Right lobe of liver (tissue), 6 donors: ENCODE measurements at regions not wholly inside any gene's neighbourhood (a gene's known extent, or its start where the extent isn't known, plus 50 kb on each side); places are given as distances from the start of the nearest gene placed in this dataset.

Experiments
- ATAC-seq, 4 donors: fragments of 200-7000 bp; cut with Tn5 transposase; one replicate each; pipeline ENCODE4 v1.9.1; 2020; ENCODE audit warnings: mild to moderate bottlenecking in 4 of 4, moderate library complexity in 4 of 4
- DNase-seq, 3 donors: peaks; one replicate each; pipeline ENCODE4 v3.0.0-alpha.2; 2020
- H3K27ac ChIP-seq, 3 donors: fragments of 200-600 bp; one replicate each; pipeline ENCODE4 v1.8.0; 2022
- H3K27me3 ChIP-seq, 2 donors: fragments of 200-600 bp; one replicate each; pipeline ENCODE4 v1.8.0; 2022
- H3K36me3 ChIP-seq, 4 donors: fragments of 200-600 bp; sonication (generic) in 1 of 4; one replicate each; pipeline versions ENCODE4 v1.5.1 to v1.8.0; 2017 to 2022; ENCODE audit warnings: control low read depth in 1 of 4
- H3K4me1 ChIP-seq, 4 donors: fragments of 200-600 bp; sonication (generic) in 1 of 4; one replicate each; pipeline versions ENCODE4 v1.5.1 to v1.8.0; 2017 to 2022; ENCODE audit warnings: control low read depth in 1 of 4
- H3K4me3 ChIP-seq, 3 donors: fragments of 200-600 bp; one replicate each; pipeline ENCODE4 v1.8.0; 2022
- H3K9me3 ChIP-seq, 4 donors: fragments of 200-600 bp; sonication (generic) in 1 of 4; one replicate each; pipeline versions ENCODE4 v1.5.1 to v1.8.0; 2017 to 2022; ENCODE audit warnings: control low read depth in 1 of 4
- POLR2A ChIP-seq: fragments of 450-650 bp; IDR thresholded peaks from one replicate; pipeline ENCODE4 v1.6.1; 2017; ENCODE audit warnings: antibody characterized with exemption, mild to moderate bottlenecking
- WGBS: methylation state at CpG from one replicate; pipeline ENCODE4 v1.1.6; 2018; ENCODE audit warnings: low coverage, low lambda C conversion rate; ENCODE audit not compliant: insufficient coverage; ENCODE audit errors: missing lambda C conversion rate; 5-methylcytosine and 5-hydroxymethylcytosine counted together
- intact Hi-C, 2 donors: fragments of 100-400 bp; cut with DNase I; formaldehyde crosslinking; loops; one replicate each; pipeline versions ENCODE4 v1.11.2 to v1.14.1; 2022
- TF ChIP-seq, protein P1 (sequence below), 4 donors: fragments of 200-600 bp in 3 of 4; fragments of 450-650 bp in 1 of 4; IDR thresholded peaks; one replicate each; pipeline versions ENCODE4 v1.5.1 to v1.8.0; 2016 to 2022; ENCODE audit warnings: antibody characterized with exemption in 4 of 4, mild to moderate bottlenecking in 2 of 4
- donor health status: DM: no; HTN: yes; CAD: no.
- donor health status: DM: no; HTN: no; CAD: no.
- donor health status: DM: no; HTN: no; CAD: no.
- donor health status: DM: no; HTN: yes; CAD: no.
- donor health status: DM: no; HTN: yes; CAD: no.

DNA sequence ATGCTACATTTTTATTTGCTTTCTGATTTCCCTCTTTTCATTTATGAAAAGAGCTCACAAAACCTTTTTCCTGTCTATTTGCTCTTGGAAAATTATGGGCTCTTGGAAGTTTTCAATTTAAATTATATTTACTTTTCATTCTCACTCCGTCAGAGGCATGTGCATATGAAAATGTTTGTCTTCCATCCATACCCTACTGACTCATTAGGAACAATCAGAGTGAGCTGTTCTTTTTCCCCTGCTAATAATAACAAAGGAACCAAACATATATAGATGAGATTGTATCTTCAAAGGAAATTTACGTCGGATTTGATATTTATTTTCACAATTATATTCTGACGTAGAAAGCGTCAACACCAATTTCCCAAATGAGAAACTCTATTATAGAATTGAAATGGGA, 1101.2 kb downstream of the TSN start:
- H3K27me3 ChIP-seq = no peaks in the 10 kb centered on the region
- no peaks in the 10 kb centered on the region for H3K4me1 ChIP-seq
- H3K4me3 ChIP-seq = no peak overlapping the region
- intact Hi-C loops = no loop called here
- no peak overlapping the region for H3K27ac ChIP-seq
- 75% methylated on average over 5 of the region's 5 CpGs for WGBS
- ATAC-seq = no peak
- DNase-seq = no peak
- H3K9me3 ChIP-seq = no peaks in the 10 kb centered on the region
- H3K36me3 ChIP-seq = no peaks in the 10 kb centered on the region
- no peak for TF ChIP-seq POLR2A
- TF ChIP-seq, protein P1, sequence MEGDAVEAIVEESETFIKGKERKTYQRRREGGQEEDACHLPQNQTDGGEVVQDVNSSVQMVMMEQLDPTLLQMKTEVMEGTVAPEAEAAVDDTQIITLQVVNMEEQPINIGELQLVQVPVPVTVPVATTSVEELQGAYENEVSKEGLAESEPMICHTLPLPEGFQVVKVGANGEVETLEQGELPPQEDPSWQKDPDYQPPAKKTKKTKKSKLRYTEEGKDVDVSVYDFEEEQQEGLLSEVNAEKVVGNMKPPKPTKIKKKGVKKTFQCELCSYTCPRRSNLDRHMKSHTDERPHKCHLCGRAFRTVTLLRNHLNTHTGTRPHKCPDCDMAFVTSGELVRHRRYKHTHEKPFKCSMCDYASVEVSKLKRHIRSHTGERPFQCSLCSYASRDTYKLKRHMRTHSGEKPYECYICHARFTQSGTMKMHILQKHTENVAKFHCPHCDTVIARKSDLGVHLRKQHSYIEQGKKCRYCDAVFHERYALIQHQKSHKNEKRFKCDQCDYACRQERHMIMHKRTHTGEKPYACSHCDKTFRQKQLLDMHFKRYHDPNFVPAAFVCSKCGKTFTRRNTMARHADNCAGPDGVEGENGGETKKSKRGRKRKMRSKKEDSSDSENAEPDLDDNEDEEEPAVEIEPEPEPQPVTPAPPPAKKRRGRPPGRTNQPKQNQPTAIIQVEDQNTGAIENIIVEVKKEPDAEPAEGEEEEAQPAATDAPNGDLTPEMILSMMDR (IDR thresholded peaks at IDR 0.05) = no peak

DNA sequence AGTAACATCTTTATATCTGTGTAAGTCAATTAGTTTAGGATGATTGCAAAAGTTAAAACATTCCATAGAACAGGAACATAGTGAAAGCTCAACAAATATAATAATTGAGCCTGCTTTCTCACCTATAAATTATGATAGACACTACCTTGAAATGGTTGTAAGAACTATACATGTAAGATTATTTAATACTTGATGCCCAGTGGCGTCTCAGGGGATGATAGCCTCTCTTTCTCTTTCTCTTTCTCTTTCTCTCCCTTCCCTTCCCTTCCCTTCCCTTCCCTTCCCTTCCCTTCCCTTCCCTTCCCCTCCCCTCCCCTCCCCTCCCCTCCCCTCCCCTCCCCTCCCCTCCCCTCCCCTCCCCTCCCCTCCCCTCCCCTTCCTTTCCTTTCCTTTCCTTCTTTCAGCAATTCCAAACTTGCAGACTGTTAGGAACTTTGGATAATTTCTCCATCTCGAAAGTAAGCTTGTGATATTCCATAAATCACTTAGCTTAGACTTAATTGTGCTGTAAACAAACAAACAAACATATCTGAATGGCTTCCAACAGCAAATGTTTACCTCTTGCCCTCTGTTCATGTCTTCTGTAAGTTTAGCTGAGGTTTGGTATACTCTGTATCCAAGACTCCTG, 1102.7 kb downstream of the TSN start:
- H3K9me3 ChIP-seq = no peaks in the 10 kb centered on the region
- no peak for ATAC-seq
- H3K4me3 ChIP-seq = no peak overlapping the region
- TF ChIP-seq, protein P1 (IDR thresholded peaks at IDR 0.05) = no peak
- no peak for TF ChIP-seq POLR2A
- intact Hi-C loops = no loop called here
- no peaks in the 10 kb centered on the region for H3K36me3 ChIP-seq
- no peak overlapping the region for H3K27ac ChIP-seq
- H3K27me3 ChIP-seq = no peaks in the 10 kb centered on the region
- WGBS = 67% methylated on average over 2 of the region's 2 CpGs
- DNase-seq = no peak
- H3K4me1 ChIP-seq = no peaks in the 10 kb centered on the region

- Histone ChIP-seq H3K27me3 (no peaks in the 10 kb centered on the region), H3K36me3 (no peaks in the 10 kb centered on the region), H3K27ac (no peak overlapping the region), H3K4me3 (no peak overlapping the region), H3K4me1 (no peaks in the 10 kb centered on the region), H3K9me3 (no peaks in the 10 kb centered on the region)
- ATAC-seq (no peak), DNase-seq (no peak)
- WGBS = 75% methylated on average over 5 of the region's 5 CpGs
- intact Hi-C loops = no loop called here
- no peak for TF ChIP-seq POLR2A
- TF ChIP-seq, protein P1 (IDR thresholded peaks at IDR 0.05) = no peak
These were observed 1103.4 kb downstream of the TSN start for GRCh38 chr2:122858813-122859212.

- Histone ChIP-seq H3K4me1 (no peaks in the 10 kb centered on the region), H3K36me3 (no peaks in the 10 kb centered on the region), H3K4me3 (no peak overlapping the region), H3K9me3 (no peaks in the 10 kb centered on the region), H3K27ac (no peak overlapping the region), H3K27me3 (no peaks in the 10 kb centered on the region)
- no peak for DNase-seq
- intact Hi-C loops = no loop called here
- TF ChIP-seq, protein P1 (IDR thresholded peaks at IDR 0.05) = no peak
- 68% methylated on average over 9 of the region's 9 CpGs for WGBS
- ATAC-seq = no peak
These were observed 1103.8 kb downstream of the TSN start for GRCh38 chr2:122859260-122859659.

DNA sequence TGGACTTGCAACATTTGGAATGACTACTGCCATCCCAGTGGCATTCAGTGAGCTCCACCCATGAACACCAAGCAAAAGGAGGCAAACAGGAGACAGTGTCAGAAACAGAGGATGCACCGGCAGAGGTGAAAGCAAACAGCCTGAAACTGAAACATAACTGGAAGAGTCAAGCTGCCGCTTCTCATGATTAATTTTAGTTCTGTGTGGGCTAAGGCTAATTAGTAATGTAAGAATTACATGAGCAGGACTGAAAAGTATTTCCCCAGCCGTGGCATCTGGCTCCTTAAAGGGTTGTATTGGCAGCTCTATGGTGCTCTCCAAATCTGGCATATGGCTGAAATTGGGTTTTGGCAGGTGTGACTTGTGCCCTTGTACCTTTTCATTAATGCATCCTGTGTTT, 1108.1 kb downstream of the TSN start:
- ATAC-seq (no peak), DNase-seq (no peak)
- Histone ChIP-seq H3K27ac (no peak overlapping the region), H3K9me3 (no peaks in the 10 kb centered on the region), H3K4me3 (no peak overlapping the region), H3K4me1 (no peaks in the 10 kb centered on the region), H3K36me3 (no peaks in the 10 kb centered on the region), H3K27me3 (no peaks in the 10 kb centered on the region)
- TF ChIP-seq, protein P1 (IDR thresholded peaks at IDR 0.05) = no peak
- TF ChIP-seq POLR2A = no peak
- 58% methylated on average over 3 of the region's 3 CpGs for WGBS
- intact Hi-C loops = no loop called here
